Activated T-helper 2 cell treated with anti-CD3 and anti-CD28 coated beads, Interferon-gamma antibody, Interleukin-2, Interleukin-4, amounts not matched to agents 10 μg/mL and 5 μg/mL and 100 μg/mL, durations not matched to agents 14 hours and 24 hours and 36 hours (primary cell): ENCODE measurements at regions not wholly inside any gene's neighbourhood (a gene's known extent, or its start where the extent isn't known, plus 50 kb on each side); places are given as distances from the start of the nearest gene placed in this dataset.
"Not testable (repeated sequence)": the region's sequence is repeated elsewhere in the genome, so short reads cannot be mapped to it uniquely, and the experiment has no call there.

Experiments used
- DNase-seq: peaks from one replicate; pipeline ENCODE4 v3.0.0; 2021; ENCODE audit warnings: low spot score
- H3K27ac Mint-ChIP-seq: one replicate; pipeline ENCODE4 v1.8.0; 2021; ENCODE audit warnings: mixed read lengths
- H3K27me3 Mint-ChIP-seq: one replicate; pipeline ENCODE4 v1.8.0; 2021; ENCODE audit warnings: low read depth, mixed read lengths
- H3K36me3 Mint-ChIP-seq: one replicate; pipeline ENCODE4 v1.8.0; 2021; ENCODE audit warnings: low read depth, mixed read lengths
- H3K4me1 Mint-ChIP-seq: one replicate; pipeline ENCODE4 v1.8.0; 2021; ENCODE audit warnings: low read depth, mixed read lengths
- H3K4me3 Mint-ChIP-seq: one replicate; pipeline ENCODE4 v1.8.0; 2021; ENCODE audit warnings: low read depth, mild to moderate bottlenecking, moderate library complexity, mixed read lengths
- H3K9me3 Mint-ChIP-seq: one replicate; pipeline ENCODE4 v1.8.0; 2021; ENCODE audit warnings: mixed read lengths
- intact Hi-C: fragments of 100-400 bp; cut with micrococcal nuclease; formaldehyde crosslinking; loops from one replicate; pipeline ENCODE4 v1.15.1; 2023

DNA sequence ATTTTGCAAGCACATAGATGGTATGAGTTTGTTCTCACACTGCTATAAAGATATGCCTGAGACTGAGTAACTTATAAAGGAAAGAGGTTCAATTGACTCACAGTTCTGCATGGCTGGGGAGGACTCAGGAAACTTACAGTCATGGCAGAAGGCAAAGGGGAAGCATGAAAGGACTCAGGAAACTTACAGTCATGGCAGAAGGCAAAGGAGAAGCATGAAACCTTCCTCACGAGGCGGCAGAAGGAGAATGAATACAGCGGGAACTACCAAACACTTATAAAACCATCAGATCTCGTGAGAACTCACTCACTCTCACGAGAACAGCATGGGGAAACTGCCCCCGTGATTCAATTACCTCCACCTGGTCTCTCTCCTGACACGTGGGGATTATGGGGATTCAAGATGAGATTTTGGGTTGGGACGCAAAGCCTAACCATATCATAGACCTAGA, 101.9 kb upstream of the NCOR2 start:
- H3K9me3 Mint-ChIP-seq: not testable (repeated sequence)

GRCh38 chr12:124668602-124669001, 101.2 kb upstream of the NCOR2 start:
- no peak overlapping the region for H3K4me3 Mint-ChIP-seq
- intact Hi-C loops: no loop called here
- DNase-seq: no peak
- H3K36me3 Mint-ChIP-seq: no peaks in the 10 kb centered on the region
- peaks cover 2% of the 10 kb centered on the region for H3K27me3 Mint-ChIP-seq
- no peak overlapping the region for H3K27ac Mint-ChIP-seq
- H3K9me3 Mint-ChIP-seq: peaks cover 6% of the 10 kb centered on the region
- no peaks in the 10 kb centered on the region for H3K4me1 Mint-ChIP-seq

More for the DNA sequence above, 101.9 kb upstream of the NCOR2 start:
- H3K27ac Mint-ChIP-seq, H3K4me3 Mint-ChIP-seq, H3K36me3 Mint-ChIP-seq, H3K4me1 Mint-ChIP-seq, H3K27me3 Mint-ChIP-seq, DNase-seq, intact Hi-C loops: not testable (repeated sequence)

DNA sequence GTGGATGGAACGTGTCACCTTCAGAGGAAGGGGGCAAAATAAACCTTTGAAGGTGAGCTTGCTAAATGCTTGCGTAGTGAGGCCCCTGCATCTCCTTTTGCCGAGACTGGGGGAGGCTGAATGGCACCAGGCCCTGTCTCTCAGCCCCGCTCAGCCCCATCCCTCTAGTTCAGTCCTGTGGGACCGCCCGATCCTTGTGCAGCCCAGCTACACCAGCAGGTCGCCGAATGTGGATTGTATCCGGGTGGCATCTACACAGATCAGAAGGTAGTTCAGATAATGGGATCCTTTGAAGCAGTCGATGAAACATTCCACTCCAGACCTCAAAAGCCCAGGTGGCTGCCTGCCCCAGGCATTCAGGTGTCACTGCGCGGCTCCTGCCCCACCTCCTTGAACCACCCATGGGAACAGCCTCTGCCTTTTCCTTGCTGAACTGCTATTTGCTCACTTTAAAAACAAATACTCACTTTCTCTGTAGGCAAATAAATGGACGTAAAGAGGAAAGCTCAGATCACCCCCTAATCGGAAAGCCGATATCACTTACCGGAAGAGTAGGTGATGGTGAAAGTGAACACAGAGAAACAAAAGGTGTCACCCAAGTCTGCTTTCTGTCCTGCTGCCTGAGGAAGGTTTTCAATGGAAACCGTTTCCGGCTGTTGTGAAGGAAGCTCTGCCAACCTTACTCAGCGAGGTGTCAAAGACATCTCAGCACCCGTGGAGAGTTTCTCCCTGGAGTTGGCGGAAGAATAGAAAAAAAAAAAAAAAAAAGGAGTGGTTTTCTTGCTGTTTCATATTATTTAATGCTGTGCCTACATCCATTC, 100.3 kb upstream of the NCOR2 start:
- Mint-ChIP-seq H3K36me3 (no peaks in the 10 kb centered on the region), H3K27ac (no peak overlapping the region), H3K9me3 (peaks cover 6% of the 10 kb centered on the region), H3K4me1 (no peaks in the 10 kb centered on the region), H3K27me3 (peaks cover 2% of the 10 kb centered on the region), H3K4me3 (no peak overlapping the region)
- intact Hi-C loops: no loop called here
- no peak for DNase-seq

- H3K4me1 Mint-ChIP-seq: no peaks in the 10 kb centered on the region
- H3K36me3 Mint-ChIP-seq: no peaks in the 10 kb centered on the region
- no peak overlapping the region for H3K4me3 Mint-ChIP-seq
- intact Hi-C loops: no loop called here
- no peak overlapping the region for H3K27ac Mint-ChIP-seq
- peaks cover 2% of the 10 kb centered on the region for H3K27me3 Mint-ChIP-seq
- H3K9me3 Mint-ChIP-seq: peaks cover 6% of the 10 kb centered on the region
- DNase-seq: no peak
Measured at GRCh38 chr12:124666722-124667259, 99.4 kb upstream of the NCOR2 start.

- Mint-ChIP-seq H3K36me3 (no peaks in the 10 kb centered on the region), H3K4me1 (no peaks in the 10 kb centered on the region), H3K9me3 (peaks cover 6% of the 10 kb centered on the region), H3K4me3 (no peak overlapping the region), H3K27ac (no peak overlapping the region), H3K27me3 (peaks cover 2% of the 10 kb centered on the region)
- no peak for DNase-seq
- intact Hi-C loops: no loop called here
Measured at GRCh38 chr12:124665511-124665910, 98.1 kb upstream of the NCOR2 start.

GRCh38 chr12:124664395-124665111, 97.1 kb upstream of the NCOR2 start:
- intact Hi-C loops: no loop called here
- Mint-ChIP-seq H3K4me1 (no peaks in the 10 kb centered on the region), H3K27me3 (peaks cover 2% of the 10 kb centered on the region), H3K9me3 (peaks cover 6% of the 10 kb centered on the region), H3K36me3 (no peaks in the 10 kb centered on the region), H3K27ac (no peak overlapping the region), H3K4me3 (no peak overlapping the region)
- DNase-seq: no peak

DNA sequence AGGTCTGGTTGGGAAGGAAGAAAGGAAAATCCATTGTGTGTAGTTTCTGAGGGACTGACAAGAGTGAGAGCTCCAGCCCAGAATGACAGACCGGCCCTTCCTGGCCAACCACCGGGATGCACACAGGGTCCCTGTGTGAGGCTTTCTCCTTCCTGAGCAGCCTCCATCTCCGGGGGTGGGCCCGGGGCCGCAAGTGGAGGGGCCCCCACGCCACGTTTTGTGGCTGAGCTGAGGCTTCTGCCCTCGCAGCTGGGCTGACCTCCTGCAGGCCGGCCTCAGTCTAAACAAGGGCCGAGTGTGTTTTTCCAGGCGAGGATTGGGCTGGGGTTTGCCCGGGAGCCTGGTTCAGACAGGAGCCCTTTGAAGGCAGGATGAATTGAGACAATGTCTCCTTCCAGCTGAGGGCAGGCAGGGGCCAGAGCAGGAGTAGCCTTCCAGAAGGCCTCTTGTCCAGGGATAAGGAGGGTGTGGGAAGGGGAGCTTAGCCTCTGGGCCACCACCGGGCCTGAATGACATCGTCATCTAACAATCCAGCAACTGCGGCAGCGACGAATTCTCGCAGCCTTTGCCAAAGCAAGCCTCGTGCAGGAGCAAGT, 96.5 kb upstream of the NCOR2 start:
- H3K9me3 Mint-ChIP-seq: peaks cover 6% of the 10 kb centered on the region
- no peak overlapping the region for H3K4me3 Mint-ChIP-seq
- H3K27ac Mint-ChIP-seq: no peak overlapping the region
- intact Hi-C loops: no loop called here
- no peak for DNase-seq
- no peaks in the 10 kb centered on the region for H3K27me3 Mint-ChIP-seq
- H3K4me1 Mint-ChIP-seq: no peaks in the 10 kb centered on the region
- H3K36me3 Mint-ChIP-seq: no peaks in the 10 kb centered on the region

DNA sequence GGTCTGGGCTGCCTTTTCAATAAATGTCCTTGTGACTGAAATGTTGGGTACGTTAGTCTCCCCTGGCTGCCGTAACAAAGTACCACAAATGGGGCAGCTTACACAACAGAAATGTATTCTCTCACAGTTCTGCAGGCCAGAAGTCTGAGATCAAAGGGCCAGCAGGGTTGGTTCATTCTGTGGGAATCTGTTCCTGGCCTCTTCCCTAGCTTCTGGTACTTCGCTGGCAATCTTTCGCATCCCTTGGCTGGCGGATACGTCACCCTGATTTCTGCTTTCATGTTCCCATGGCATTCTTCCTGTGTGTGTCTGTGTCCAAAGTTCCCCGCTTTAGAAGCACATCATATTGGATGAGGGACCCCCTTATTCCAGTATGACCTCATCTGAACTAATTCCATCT, 95.8 kb upstream of the NCOR2 start:
- H3K27me3 Mint-ChIP-seq: no peaks in the 10 kb centered on the region
- H3K4me1 Mint-ChIP-seq: no peaks in the 10 kb centered on the region
- H3K9me3 Mint-ChIP-seq: peaks cover 6% of the 10 kb centered on the region
- H3K27ac Mint-ChIP-seq: no peak overlapping the region
- no peak overlapping the region for H3K4me3 Mint-ChIP-seq
- no peak for DNase-seq
- intact Hi-C loops: no loop called here
- no peaks in the 10 kb centered on the region for H3K36me3 Mint-ChIP-seq

DNA sequence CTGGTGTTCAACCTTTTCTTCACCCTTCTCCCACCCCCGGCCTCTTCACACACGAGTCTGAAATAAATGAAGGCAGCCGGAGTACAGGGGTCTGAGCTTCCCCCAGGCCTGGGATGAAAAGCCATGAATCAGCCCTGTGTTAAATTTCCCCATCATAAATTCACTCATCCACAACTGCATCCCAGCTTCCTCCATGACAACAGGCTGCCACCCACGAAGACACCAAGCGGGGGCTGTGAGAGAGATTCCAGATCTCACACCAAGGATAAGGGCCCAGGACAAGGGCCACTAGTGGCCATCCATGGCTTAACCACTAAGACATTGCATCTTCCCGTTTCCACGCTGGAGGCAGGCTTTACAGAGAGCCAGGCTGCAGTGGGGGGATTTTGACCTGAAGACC, 93.9 kb upstream of the NCOR2 start:
- Mint-ChIP-seq H3K27ac (no peak overlapping the region), H3K36me3 (no peaks in the 10 kb centered on the region), H3K4me3 (no peak overlapping the region), H3K4me1 (no peaks in the 10 kb centered on the region), H3K9me3 (peaks cover 6% of the 10 kb centered on the region), H3K27me3 (peaks cover 2% of the 10 kb centered on the region)
- intact Hi-C loops: no loop called here
- no peak for DNase-seq

DNA sequence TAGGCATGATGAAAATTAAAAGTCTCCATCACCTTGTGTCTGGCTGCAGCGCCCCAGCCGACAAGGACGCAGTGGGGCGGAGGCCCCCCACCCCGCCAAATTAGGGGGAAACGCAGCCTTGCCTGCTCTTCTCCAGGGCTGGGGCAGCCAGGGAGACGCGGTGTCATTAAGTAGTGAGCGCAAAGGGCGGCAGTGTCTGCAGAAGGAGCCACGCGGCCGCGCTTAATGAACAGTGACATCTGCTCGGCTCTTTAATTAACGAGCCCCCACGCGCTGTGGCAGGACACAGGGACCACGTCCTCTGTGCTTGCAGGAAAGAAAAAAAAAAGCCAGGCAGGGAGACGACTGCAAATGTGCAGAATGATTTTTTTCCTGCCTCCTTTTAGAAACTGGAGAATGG, 93.4 kb upstream of the NCOR2 start:
- Mint-ChIP-seq H3K4me3 (no peak overlapping the region), H3K9me3 (peaks cover 6% of the 10 kb centered on the region), H3K27ac (no peak overlapping the region), H3K36me3 (no peaks in the 10 kb centered on the region), H3K27me3 (peaks cover 2% of the 10 kb centered on the region), H3K4me1 (no peaks in the 10 kb centered on the region)
- intact Hi-C loops: no loop called here
- no peak for DNase-seq

- Mint-ChIP-seq H3K27ac (no peak overlapping the region), H3K36me3 (no peaks in the 10 kb centered on the region), H3K9me3 (no peaks in the 10 kb centered on the region), H3K4me1 (no peaks in the 10 kb centered on the region), H3K4me3 (no peak overlapping the region), H3K27me3 (peaks cover 6% of the 10 kb centered on the region)
- intact Hi-C loops: no loop called here
- DNase-seq: no peak
Measured at GRCh38 chr12:124658806-124659402, 91.5 kb upstream of the NCOR2 start.

DNA sequence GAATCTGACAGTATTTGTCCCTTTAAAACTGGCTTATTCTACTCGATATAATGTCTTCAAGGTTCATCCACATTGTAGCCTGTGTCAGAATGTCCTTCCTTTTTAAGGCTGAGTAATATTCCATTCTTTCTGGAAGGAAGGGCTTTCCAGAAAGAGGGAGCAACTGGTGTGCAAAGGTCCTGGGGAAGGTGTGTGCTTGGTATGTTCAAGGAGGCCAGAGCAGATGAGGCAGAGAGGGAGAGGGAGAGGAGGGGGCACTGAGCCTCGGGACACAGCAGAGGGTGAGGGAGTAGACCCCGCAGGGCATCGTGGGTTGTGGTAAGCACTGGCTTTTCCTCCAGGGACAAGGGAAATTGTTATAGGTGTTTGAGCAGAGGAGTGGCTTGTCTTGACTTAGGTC, 90.9 kb upstream of the NCOR2 start:
- no peak overlapping the region for H3K27ac Mint-ChIP-seq
- H3K4me1 Mint-ChIP-seq: no peaks in the 10 kb centered on the region
- H3K36me3 Mint-ChIP-seq: no peaks in the 10 kb centered on the region
- DNase-seq: no peak
- peaks cover 8% of the 10 kb centered on the region for H3K27me3 Mint-ChIP-seq
- no peak overlapping the region for H3K4me3 Mint-ChIP-seq
- intact Hi-C loops: no loop called here
- H3K9me3 Mint-ChIP-seq: no peaks in the 10 kb centered on the region
